Activated CD4-positive, alpha-beta T cell treated with anti-CD3 and anti-CD28 coated beads, Interleukin-2, amount 50 U/mL, for 4 hours (primary cell): ENCODE measurements at regions not wholly inside any gene's neighbourhood (a gene's known extent, or its start where the extent isn't known, plus 50 kb on each side); places are given as distances from the start of the nearest gene placed in this dataset.
"Not testable (repeated sequence)": the region's sequence is repeated elsewhere in the genome, so short reads cannot be mapped to it uniquely, and the experiment has no call there.

Experiments used
- DNase-seq, 2 experiments: peaks; one replicate each; pipeline ENCODE4 v3.0.0-alpha.2; 2020

DNA sequence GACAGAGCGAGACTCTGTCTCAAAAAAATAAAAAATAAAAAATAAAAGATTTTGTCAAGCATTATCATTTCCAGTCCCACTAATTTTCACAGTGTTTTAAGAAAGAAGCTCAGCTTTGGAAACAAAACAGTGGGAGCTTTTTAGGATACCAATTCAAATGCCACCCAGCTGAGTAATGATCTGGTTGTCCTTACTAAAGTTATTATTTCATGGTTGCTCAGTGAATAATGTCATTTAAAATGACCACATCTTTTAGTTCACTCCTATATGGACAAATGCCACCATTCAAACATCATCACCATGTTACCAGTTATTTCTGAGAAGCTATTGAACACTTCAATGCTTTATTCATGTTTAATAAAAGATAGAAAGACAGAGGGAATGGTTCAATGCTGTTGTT is 365.0 kb downstream of the CCER1 start:
- DNase-seq: no peak

DNA sequence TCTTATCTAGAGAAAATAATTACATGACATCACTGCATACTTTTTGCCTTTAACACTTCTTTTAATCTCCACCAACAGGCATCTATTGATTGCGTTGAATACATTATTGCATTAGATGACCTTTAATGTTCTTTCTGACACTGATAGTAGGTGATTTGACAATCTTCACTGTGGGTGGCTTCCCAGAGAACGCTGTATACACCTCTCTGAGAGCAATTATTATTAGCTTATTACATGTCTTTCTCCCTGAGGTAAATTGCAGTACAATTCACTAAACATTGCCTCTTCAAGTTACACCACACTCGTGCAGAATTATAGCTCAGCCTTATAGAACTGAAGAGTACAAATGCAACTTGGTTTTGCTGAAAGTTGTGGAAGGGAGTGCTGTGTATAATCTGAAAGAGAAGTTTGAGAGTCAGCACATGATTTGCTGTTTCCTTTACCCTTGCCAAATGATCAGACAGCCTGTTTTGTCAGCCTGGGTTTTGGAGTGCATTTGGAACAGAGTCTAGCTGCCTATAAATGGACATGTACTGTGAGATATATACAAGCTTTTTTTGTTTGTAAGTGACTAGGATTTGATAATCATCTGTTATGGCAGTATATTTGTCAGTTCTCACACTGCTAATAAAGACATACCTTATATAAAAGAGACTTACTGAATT is 369.2 kb downstream of the CCER1 start:
- DNase-seq: no peak

GRCh38 chr12:90576707-90577106 is 378.3 kb downstream of the CCER1 start:
- DNase-seq: no peak

DNA sequence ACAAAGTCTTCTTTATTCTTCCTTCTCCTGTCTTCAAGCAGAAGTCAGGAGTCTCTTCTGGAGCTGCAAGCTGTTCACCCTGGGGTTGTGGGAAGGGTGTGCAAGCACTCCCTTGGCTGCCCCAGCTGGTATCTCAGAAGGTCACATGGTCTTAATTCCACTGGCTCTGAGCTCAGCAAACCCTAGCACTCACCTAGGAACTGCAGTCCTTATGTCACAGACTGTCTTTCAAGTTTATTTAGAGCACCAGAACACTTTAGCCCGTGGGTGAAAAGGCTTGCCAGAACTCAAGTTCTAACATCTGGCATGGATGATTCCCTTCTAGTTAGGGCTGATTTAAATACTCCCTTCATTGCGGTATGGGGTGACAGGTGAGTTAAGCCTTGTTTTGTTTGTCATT is 379.0 kb downstream of the CCER1 start:
- DNase-seq: no peak

DNA sequence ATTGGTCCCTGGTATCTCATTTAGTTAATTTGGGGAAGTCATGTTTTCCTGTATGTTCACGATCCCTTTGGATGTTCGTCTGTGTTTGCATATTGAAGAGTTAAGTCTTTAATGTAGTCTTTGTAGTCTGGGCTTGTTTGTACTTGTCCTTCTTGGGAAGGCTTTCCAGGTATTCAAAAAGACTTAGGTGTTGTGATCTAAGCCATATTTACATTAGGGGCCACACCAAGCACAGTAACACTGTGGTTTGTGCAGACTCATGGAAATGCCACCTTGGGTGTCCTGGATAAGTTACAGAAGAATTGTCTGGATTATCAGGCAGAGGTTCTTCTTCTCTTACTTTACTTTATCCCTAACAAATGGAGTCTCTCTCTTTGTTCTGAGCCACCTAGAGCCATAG is 380.3 kb downstream of the CCER1 start:
- DNase-seq: no peak

DNA sequence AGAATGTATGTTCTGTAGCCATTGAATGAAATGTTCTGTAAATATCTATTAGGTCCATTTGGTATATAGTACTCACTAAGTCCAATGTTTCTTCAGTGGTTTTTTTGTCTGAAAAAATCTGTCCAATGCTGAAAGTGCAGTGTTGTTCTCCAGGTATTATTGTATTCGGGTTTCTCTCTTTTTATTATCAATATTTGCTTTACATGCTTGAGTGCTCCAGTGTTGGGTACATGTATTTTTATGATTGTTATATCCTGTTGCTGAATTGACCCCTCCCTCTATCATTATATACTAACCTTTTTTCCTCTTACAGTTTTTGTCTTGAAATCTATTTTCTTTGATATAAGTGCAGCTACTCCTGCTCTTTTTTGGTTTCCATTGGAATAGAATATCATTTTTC is 382.2 kb downstream of the CCER1 start:
- no peak for DNase-seq

GRCh38 chr12:90569685-90570084 is 385.3 kb downstream of the CCER1 start:
- DNase-seq: no peak

- DNase-seq: no peak
These were observed 392.3 kb downstream of the CCER1 start for GRCh38 chr12:90562671-90563070.

GRCh38 chr12:90548595-90548994 is 406.4 kb downstream of the CCER1 start:
- DNase-seq: no peak

DNA sequence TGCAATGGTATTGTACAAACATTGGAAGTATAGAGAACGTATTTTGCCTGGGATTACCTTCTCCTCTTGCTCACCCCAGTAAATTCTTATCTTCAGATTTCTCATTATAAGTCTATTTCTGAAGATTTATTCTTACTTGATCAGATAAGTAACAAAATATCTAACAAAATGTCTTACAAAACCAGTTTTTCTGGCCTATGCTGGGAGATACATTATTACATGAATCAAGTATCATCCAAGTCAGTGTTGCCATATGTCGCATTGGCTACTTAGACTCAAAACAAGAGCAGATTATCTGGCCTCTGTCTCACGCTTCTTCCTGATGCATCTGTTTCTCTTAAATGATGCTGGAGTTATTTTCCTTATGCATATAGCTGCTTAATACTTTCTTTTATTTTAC is 408.5 kb downstream of the CCER1 start:
- DNase-seq: no peak

- no peak for DNase-seq
These were observed 411.1 kb downstream of the CCER1 start for GRCh38 chr12:90543841-90544240.

DNA sequence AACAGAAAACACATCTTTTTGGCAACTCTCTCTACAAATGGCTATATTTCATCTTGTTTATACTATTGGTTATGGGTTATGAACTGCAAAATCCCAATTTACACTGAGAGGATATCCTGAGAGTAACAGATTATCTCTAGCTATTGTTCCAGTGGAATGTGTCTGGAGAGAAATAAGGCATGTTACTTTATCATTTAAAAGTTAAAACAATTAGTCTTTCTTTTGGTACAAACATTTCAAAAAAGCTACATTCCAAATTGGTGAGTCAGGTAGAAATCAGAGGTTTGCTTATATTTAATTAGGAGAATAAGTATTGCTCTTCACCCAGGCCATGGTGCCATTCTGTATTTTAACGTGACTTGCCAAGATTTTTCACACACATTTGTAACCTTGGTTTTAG is 411.6 kb downstream of the CCER1 start:
- no peak for DNase-seq

GRCh38 chr12:90542852-90543251 is 412.1 kb downstream of the CCER1 start:
- not testable (repeated sequence) for DNase-seq

- not testable (repeated sequence) for DNase-seq
These were observed 421.1 kb downstream of the CCER1 start for GRCh38 chr12:90533828-90534227.

DNA sequence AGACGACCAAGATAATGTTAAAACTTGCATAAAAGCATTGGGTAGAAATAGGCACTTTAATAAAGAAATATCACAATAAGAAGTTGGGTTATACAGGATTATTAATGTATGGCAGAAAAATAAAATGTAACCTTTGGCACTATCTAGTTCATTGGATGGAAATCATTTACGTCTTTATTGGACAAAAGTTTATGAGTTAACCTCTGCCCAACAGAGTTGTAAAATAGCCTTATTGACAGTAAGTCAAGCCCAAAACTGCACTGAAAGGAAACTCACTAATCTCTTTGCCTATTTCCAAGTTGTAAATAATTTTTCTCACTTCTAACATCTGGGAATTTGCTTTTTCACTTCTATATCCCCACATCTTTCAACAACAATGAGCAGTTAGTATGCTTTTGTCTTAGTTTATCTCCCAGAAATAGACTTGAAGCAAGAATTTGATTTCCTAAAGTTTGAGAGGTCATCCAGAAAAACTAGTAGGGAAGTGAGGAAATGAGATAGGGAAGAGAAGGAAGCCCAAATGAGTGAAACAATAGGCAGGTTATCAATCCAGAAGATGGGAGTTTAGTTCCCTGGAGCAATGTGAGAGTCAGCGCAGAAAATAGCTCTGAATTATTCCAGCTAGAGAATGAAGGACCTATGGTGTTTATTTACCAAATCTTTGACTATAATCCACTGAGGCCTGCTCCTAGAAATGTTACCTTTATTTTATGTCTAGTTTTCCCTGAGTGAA is 434.8 kb downstream of the CCER1 start:
- DNase-seq: no peak

DNA sequence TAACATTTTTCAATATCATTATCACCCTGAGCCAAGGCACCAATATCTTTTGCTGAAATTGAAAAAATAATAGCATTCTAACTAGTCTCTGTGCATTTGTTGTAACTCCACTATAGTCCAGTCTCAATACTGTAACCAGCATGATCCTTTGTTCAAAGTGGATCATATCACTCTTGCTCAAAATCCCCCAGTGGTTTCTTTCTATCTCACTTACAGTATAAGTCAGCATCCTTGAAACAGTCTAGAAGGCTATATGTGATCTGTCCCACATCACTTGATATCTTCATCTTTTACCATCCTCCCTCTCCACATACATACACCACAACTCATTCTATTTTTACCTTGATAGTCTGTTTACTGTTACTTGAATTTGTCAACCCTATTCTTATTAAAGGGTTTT is 435.7 kb downstream of the CCER1 start:
- DNase-seq: no peak

DNA sequence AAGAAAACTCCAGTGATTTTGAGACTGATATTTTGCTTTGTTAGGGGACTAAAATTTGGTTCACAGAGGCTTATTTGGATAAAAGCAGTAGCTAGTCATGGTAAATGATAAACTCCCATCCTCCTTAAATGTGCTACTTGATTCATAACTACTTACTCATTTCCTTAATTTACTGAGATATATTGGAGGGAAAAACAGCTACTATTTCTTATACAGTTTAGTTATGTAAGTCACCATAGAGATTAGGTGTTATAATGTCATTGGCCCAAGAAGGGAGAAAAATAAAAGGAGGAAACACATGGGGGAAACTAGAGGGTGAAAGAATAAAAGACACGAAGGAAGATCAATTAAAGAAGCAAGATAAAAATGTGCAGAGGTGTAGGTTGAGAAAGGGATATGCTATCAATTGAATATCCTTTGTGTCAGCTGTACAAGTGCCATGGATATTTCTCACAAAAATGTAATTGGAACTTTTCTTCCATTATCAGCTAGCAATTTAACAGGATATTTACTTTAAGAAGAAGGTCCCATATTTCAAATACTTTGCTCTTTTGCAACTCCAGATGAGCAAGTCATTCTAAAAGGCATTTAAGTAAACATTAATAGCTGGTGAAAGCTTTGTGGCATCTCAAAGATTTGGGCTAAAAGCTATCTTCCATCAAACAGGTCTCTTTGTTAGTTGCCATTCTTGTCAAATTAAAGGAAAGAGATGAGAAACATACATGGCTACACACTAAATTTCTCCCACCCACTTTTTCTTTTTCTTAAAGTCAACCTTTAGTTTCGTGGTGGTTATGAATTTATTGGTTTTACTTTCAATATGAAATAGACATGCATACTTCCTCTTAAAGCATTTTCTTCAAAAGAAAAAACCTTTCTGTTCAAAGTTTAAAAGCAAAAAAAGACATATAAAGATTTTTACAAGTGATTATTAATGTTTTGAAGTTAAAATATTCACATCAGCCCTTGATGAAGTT is 439.5 kb downstream of the CCER1 start:
- DNase-seq: no peak

DNA sequence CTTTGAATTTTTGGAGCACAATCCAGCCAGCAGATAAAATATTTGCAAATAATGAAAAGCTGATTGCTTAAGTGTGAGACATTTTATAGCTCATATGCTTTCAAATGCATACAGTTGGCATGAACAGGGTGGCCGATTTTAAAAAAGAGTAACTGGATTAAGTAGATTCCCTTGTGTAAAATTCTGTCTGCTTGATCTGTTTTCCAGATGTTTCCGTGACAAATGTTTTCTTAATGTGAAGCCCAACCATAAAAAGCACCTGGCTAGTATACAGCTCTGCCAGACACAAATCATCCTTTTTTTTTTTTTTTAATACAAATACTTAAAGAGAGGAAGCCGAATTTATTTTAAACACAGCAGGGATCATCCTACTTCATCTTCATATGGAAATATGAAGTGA is 440.7 kb downstream of the CCER1 start:
- no peak for DNase-seq

GRCh38 chr12:90512518-90512917 is 442.5 kb downstream of the CCER1 start:
- no peak for DNase-seq

DNA sequence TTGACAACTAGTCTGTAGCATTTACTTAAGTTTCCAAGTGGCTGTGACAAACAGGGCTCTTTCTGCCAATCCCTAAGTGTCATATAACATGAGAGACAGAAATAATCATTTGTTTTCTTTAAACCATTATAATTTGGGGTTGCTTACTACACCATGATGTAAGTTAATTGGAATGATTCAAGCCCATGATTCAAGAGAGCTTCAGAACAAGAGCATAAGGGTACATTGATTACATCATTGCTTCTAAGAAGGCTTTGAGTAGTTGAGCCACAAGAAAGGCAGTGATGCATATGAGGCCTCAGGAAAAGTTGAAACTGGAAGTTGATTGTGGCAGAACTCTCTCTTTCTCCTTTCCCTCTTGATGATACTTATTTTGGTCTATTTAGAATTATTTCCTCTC is 444.0 kb downstream of the CCER1 start:
- no peak for DNase-seq

DNA sequence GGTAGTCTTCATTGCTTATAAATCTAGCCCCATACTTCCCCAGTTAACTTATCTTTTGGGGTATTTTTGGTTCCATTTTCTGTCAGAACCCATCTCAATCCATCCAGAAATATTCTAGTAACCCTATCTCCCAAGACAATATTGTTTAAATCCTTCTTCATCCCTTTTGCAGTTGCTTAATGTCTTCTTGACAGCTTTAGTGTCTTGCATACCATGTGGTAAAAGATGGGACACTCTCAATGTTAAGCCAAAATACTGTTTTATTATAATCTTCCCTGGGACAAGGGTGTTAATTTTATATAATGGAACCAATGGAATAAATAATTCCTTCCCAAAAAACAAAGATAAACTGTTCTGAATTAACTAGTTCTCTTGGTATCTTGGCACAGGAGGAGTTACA is 450.2 kb downstream of the CCER1 start:
- no peak for DNase-seq

DNA sequence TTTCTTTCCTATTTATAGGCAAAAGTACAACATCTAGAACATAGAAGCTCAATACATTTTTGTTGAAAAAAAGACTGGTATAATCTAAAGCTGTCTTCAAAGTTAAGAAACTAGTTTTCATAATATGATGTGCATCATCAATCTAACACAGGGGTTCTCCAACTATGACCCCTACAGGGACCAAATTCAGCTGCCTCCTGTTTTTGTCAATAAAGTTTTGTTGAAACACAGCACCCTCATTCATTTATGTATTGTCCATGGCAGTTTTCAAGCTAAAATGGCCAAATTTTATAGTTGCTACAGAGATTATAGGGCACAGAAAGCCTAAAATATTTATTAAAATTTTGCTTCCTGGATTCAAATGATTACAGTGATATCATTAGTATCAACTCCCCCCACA is 452.9 kb downstream of the CCER1 start:
- DNase-seq: no peak

GRCh38 chr12:90501412-90501811 is 453.6 kb downstream of the CCER1 start:
- DNase-seq: no peak

GRCh38 chr12:90499795-90500194 is 455.2 kb downstream of the CCER1 start:
- no peak for DNase-seq
